Liver (tissue), 8 donors: ENCODE measurements at regions not wholly inside any gene's neighbourhood (a gene's known extent, or its start where the extent isn't known, plus 50 kb on each side); places are given as distances from the start of the nearest gene placed in this dataset.

Experiments
- DNase-seq: peaks from one replicate; pipeline ENCODE4 v3.0.0-alpha.2; 2017; ENCODE audit warnings: low spot score
- H3K27ac ChIP-seq, 2 donors: one replicate each; pipeline ENCODE4 v1.7.0; 2013; ENCODE audit warnings: inconsistent platforms in 2 of 2, low read length in 2 of 2, control low read depth in 1 of 2, low read depth in 1 of 2, mild to moderate bottlenecking in 1 of 2
- H3K27me3 ChIP-seq, 4 donors: one replicate each; pipeline versions ENCODE4 v1.6.1 to v1.7.0; 2013; ENCODE audit warnings: low read length in 3 of 4, inconsistent platforms in 1 of 4, mild to moderate bottlenecking in 1 of 4, moderate library complexity in 1 of 4; ENCODE audit not compliant: control insufficient read depth in 4 of 4, insufficient read depth in 4 of 4
- H3K36me3 ChIP-seq, 4 donors: one replicate each; pipeline versions ENCODE4 v1.6.1 to v1.7.0; 2013; ENCODE audit warnings: low read length in 3 of 4, mild to moderate bottlenecking in 3 of 4, low read depth in 1 of 4, moderate library complexity in 1 of 4; ENCODE audit not compliant: control insufficient read depth in 4 of 4, insufficient read depth in 3 of 4
- H3K4me1 ChIP-seq, 4 donors: one replicate each; pipeline versions ENCODE4 v1.6.1 to v1.7.0; 2013; ENCODE audit warnings: low read length in 3 of 4, mild to moderate bottlenecking in 3 of 4, moderate library complexity in 1 of 4; ENCODE audit not compliant: control insufficient read depth in 4 of 4, insufficient read depth in 4 of 4
- H3K4me3 ChIP-seq, 3 donors: one replicate each; pipeline versions ENCODE4 v1.6.1 to v1.7.0; 2013; ENCODE audit warnings: low read length in 3 of 3, control low read depth in 1 of 3, low read depth in 1 of 3, mild to moderate bottlenecking in 1 of 3
- H3K9ac ChIP-seq, 2 donors: one replicate each; pipeline ENCODE4 v1.7.0; 2013; ENCODE audit warnings: low read length in 2 of 2, mild to moderate bottlenecking in 2 of 2, moderate library complexity in 2 of 2, control low read depth in 1 of 2, low read depth in 1 of 2
- H3K9me3 ChIP-seq, 4 donors: one replicate each; pipeline versions ENCODE4 v1.6.1 to v1.7.0; 2013; ENCODE audit warnings: low read length in 3 of 4; ENCODE audit not compliant: control insufficient read depth in 4 of 4
- ATF3 ChIP-seq: IDR thresholded peaks from 2 replicates; pipeline ENCODE4 v1.6.1; 2016; ENCODE audit warnings: antibody characterized with exemption
- CTCF ChIP-seq: fragments of 150-350 bp; IDR thresholded peaks from 2 replicates; pipeline ENCODE4 v1.5.1; 2017; ENCODE audit warnings: improper control_type of control experiment, low read depth, low read length; ENCODE audit not compliant: missing input control
- EGR1 ChIP-seq, 2 donors: IDR thresholded peaks; 2 replicates each; pipeline ENCODE4 v1.6.1; 2016 to 2018; ENCODE audit warnings: antibody characterized with exemption in 2 of 2, low read depth in 2 of 2
- FOXA1 ChIP-seq: IDR thresholded peaks from 2 replicates; pipeline ENCODE4 v1.6.1; 2016; ENCODE audit warnings: antibody characterized with exemption
- FOXA2 ChIP-seq: IDR thresholded peaks from 2 replicates; pipeline ENCODE4 v1.6.1; 2016; ENCODE audit warnings: antibody characterized with exemption
- HNF4A ChIP-seq, 2 donors: conservative IDR thresholded peaks; 2 replicates each; pipeline ENCODE4 v1.6.1; 2016; ENCODE audit warnings: antibody characterized with exemption in 2 of 2, mild to moderate bottlenecking in 2 of 2
- HNF4G ChIP-seq: IDR thresholded peaks from 2 replicates; pipeline ENCODE4 v1.6.1; 2016; ENCODE audit warnings: antibody characterized with exemption
- JUND ChIP-seq, 2 donors: IDR thresholded peaks; 2 replicates each; pipeline ENCODE4 v1.6.1; 2016; ENCODE audit warnings: antibody characterized with exemption in 2 of 2
- MAX ChIP-seq: IDR thresholded peaks from 2 replicates; pipeline ENCODE4 v1.6.1; 2016; ENCODE audit warnings: antibody characterized with exemption
- NR2F2 ChIP-seq: IDR thresholded peaks from 2 replicates; pipeline ENCODE4 v1.6.1; 2016; ENCODE audit warnings: antibody characterized with exemption
- RAD21 ChIP-seq, 2 donors: IDR thresholded peaks; 2 replicates each; pipeline ENCODE4 v1.6.1; 2016; ENCODE audit warnings: antibody characterized with exemption in 2 of 2, mild to moderate bottlenecking in 2 of 2
- REST ChIP-seq: IDR thresholded peaks from 2 replicates; pipeline ENCODE4 v1.6.1; 2016; ENCODE audit warnings: antibody characterized with exemption, mild to moderate bottlenecking
- RXRA ChIP-seq, 2 donors: IDR thresholded peaks; 2 replicates each; pipeline ENCODE4 v1.6.1; 2017 to 2018; ENCODE audit warnings: antibody characterized with exemption in 2 of 2, mild to moderate bottlenecking in 1 of 2
- SP1 ChIP-seq: IDR thresholded peaks from 2 replicates; pipeline ENCODE4 v1.6.1; 2018; ENCODE audit warnings: antibody characterized with exemption, mild to moderate bottlenecking
- TAF1 ChIP-seq: conservative IDR thresholded peaks from 2 replicates; pipeline ENCODE4 v1.6.1; 2016; ENCODE audit warnings: antibody characterized with exemption, mild to moderate bottlenecking
- YY1 ChIP-seq: IDR thresholded peaks from 2 replicates; pipeline ENCODE4 v1.6.1; 2016; ENCODE audit warnings: antibody characterized with exemption, mild to moderate bottlenecking
- ZBTB33 ChIP-seq: IDR thresholded peaks from 2 replicates; pipeline ENCODE4 v1.6.1; 2016; ENCODE audit warnings: antibody characterized with exemption
- WGBS: extraction: QIAGEN DNeasy Blood & Tissue Kit; methylation state at CpG from one replicate; pipeline ENCODE4 v1.1.7; 2013; 5-methylcytosine and 5-hydroxymethylcytosine counted together
- donor health status: healthy.
- donor health status: healthy.
- donor health status: healthy.
- donor health status: healthy.
- donor health status: healthy.

- H3K9me3 ChIP-seq, result no peaks in the 10 kb centered on the region
- no peak overlapping the region for H3K9ac ChIP-seq
- H3K36me3 ChIP-seq, result no peaks in the 10 kb centered on the region
- no peak overlapping the region for H3K4me3 ChIP-seq
- 55% methylated on average over 8 of the region's 8 CpGs for WGBS
- TF ChIP-seq HNF4G (no peak), FOXA2 (no peak)
- peaks cover 0 to 3% (median 0%) of the 10 kb centered on the region in 4 donors for H3K27me3 ChIP-seq
- no peak for DNase-seq
- no peaks in the 10 kb centered on the region for H3K4me1 ChIP-seq
- H3K27ac ChIP-seq, result no peak overlapping the region
These were observed 60.7 kb upstream of the CAND1 start for GRCh38 chr12:67208281-67209067.

DNA sequence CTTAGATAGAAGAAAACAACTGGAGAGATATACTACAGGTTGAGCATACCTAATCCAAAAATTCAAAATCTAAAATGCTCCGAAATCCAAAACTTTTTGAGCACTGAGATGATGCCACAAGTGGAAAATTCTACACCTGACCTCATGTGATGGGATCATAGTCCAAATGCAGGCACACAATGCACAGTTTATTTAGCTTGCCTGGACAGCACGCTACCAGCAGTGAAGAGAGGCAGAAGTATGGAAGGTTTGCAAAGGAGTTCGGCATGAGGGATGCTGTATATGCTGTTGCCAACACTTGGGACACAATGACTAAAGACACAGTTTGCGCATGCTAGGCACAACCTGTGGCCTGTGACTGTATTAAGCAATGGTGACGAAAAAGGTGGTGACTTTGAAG lies 58.1 kb upstream of the CAND1 start:
- peaks cover 0 to 6% (median 0%) of the 10 kb centered on the region in 4 donors for H3K27me3 ChIP-seq
- H3K36me3 ChIP-seq, result no peaks in the 10 kb centered on the region
- DNase-seq, result no peak
- H3K4me1 ChIP-seq, result no peaks in the 10 kb centered on the region
- H3K9me3 ChIP-seq, result no peaks in the 10 kb centered on the region
- no peak for TF ChIP-seq NR2F2
- no peak for TF ChIP-seq FOXA1
- TF ChIP-seq JUND (IDR thresholded peaks at IDR 0.05), result no peak
- no peak for TF ChIP-seq YY1
- no peak for TF ChIP-seq ATF3
- no peak for TF ChIP-seq HNF4G
- no peak for TF ChIP-seq MAX
- TF ChIP-seq RXRA (IDR thresholded peaks at IDR 0.05), result no peak
- no peak overlapping the region for H3K27ac ChIP-seq
- 62% methylated on average over 5 of the region's 5 CpGs for WGBS
- no peak overlapping the region for H3K4me3 ChIP-seq
- no peak overlapping the region for H3K9ac ChIP-seq

DNA sequence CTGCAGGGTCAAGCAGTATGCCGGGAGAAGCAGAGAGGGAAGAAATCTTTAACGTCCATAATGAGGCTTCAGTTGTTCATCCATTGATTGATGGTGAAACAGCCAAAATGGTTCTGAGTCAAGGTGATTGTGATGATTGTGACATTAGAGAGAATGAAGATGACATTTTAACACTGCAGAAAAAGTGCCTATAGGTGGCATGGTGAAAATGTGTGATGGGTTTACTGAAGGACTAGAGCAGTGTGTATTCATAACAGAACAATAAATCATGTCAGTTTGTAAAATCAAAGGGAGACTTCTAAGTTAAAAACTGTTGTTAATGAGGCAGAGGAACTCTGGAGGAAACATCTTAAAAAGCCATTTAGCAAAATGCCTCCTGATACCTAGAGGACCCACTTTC lies 57.7 kb upstream of the CAND1 start:
- H3K27me3 ChIP-seq, result peaks cover 0 to 6% (median 0%) of the 10 kb centered on the region in 4 donors
- H3K4me1 ChIP-seq, result no peaks in the 10 kb centered on the region
- no peak overlapping the region for H3K27ac ChIP-seq
- no peak for DNase-seq
- 50% methylated on average over 2 of the region's 2 CpGs for WGBS
- no peaks in the 10 kb centered on the region for H3K36me3 ChIP-seq
- H3K9me3 ChIP-seq, result no peaks in the 10 kb centered on the region
- TF ChIP-seq NR2F2 (no peak), EGR1 (IDR thresholded peaks at IDR 0.05; ENCODE audit: low read depth in 2 of 2) (no peak), TAF1 (no peak), YY1 (no peak), RXRA (IDR thresholded peaks at IDR 0.05) (no peak), RAD21 (IDR thresholded peaks at IDR 0.05) (no peak), REST (no peak), FOXA1 (no peak), HNF4G (no peak), SP1 (no peak), JUND (IDR thresholded peaks at IDR 0.05) (no peak), ZBTB33 (no peak), FOXA2 (no peak), CTCF (no peak), MAX (no peak), HNF4A (conservative IDR thresholded peaks at IDR 0.05) (no peak)
- H3K4me3 ChIP-seq, result no peak overlapping the region
- H3K9ac ChIP-seq, result no peak overlapping the region
